ENCODE measurements at regions not wholly inside any gene's neighbourhood (a gene's known extent, or its start where the extent isn't known, plus 50 kb on each side); places are given as distances from the start of the nearest gene placed in this dataset.

DNA sequence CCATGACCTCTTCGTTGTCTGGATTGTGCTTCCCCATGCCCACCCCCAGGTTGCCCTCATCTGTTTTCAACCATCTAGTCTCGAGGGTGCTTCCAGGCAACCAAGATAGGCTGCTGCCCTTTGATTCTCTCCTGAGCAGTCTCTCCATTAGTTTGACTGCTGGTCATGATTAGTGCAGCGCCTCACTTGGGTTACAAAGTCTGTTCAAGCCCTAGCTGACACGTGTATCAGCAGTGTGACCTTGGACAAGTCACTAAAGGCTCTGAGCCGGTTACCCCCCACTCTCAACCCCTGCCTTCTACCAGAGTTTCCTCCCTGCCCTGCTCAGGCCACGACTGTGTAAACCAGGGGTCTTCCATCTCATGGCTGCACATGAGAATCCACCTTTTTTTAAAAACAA is 185.3 kb upstream of the PWP1 start:
- H2BK15ac ChIP-seq (ENCODE audit: low read depth, poor library complexity, severe bottlenecking) = no peak overlapping the region
- no peak overlapping the region for H3K23ac ChIP-seq (ENCODE audit: low read length in 2 of 2)
- no peaks in the 10 kb centered on the region for H3K4me1 ChIP-seq (ENCODE audit: control insufficient read depth, insufficient read depth, low read depth, low read length)
- H3K79me1 ChIP-seq (replicated peaks; ENCODE audit: low read length, poor library complexity, severe bottlenecking) = no peaks in the 10 kb centered on the region
- no peak overlapping the region for H4K91ac ChIP-seq (ENCODE audit: low read length)
- H3K27me3 ChIP-seq (ENCODE audit: control insufficient read depth in 1 of 2, insufficient read depth in 1 of 2, low read length in 2 of 2) = no peaks in the 10 kb centered on the region
- no peak overlapping the region for H3K9ac ChIP-seq (ENCODE audit: low read length)
- H3K9me3 ChIP-seq (ENCODE audit: control insufficient read depth, low read length) = no peaks in the 10 kb centered on the region
- H4K8ac ChIP-seq (ENCODE audit: low read length) = no peak overlapping the region
- no peak overlapping the region for H2AFZ ChIP-seq (ENCODE audit: low read depth, low read length)
- H2BK5ac ChIP-seq (ENCODE audit: low read depth, low read length, poor library complexity, severe bottlenecking) = no peak overlapping the region
- no peak overlapping the region for H3K18ac ChIP-seq (ENCODE audit: low read depth in 1 of 2, low read length in 2 of 2)
- H2BK120ac ChIP-seq (ENCODE audit: low read depth, low read length) = no peak overlapping the region
- H3K4me2 ChIP-seq (ENCODE audit: low read length, poor library complexity, severe bottlenecking) = no peak overlapping the region
- no peak overlapping the region for H2BK12ac ChIP-seq (ENCODE audit: low read length in 2 of 2)
- H3K4ac ChIP-seq (ENCODE audit: low read depth in 1 of 2, low read length in 2 of 2) = no peak overlapping the region
- DNase-seq = no peak
- no peaks in the 10 kb centered on the region for H3K36me3 ChIP-seq (ENCODE audit: control insufficient read depth in 1 of 2, insufficient read depth in 2 of 2, low read depth in 1 of 2, low read length in 2 of 2)
- no peak overlapping the region for H3K14ac ChIP-seq (ENCODE audit: low read length in 2 of 2)
- no peak overlapping the region for H3K4me3 ChIP-seq (ENCODE audit: insufficient read depth in 1 of 2, low read depth in 1 of 2, low read length in 2 of 2)
- H3K27ac ChIP-seq (ENCODE audit: low read length, poor library complexity, severe bottlenecking) = no peak overlapping the region
- 68% methylated on average over 6 of the region's 6 CpGs for WGBS
- H2AK5ac ChIP-seq (ENCODE audit: low read length, severe bottlenecking) = no peak overlapping the region

GRCh38 chr12:107501681-107502080 is 183.9 kb upstream of the PWP1 start:
- no peaks in the 10 kb centered on the region for H3K4me1 ChIP-seq (ENCODE audit: control insufficient read depth, insufficient read depth, low read depth, low read length)

DNA sequence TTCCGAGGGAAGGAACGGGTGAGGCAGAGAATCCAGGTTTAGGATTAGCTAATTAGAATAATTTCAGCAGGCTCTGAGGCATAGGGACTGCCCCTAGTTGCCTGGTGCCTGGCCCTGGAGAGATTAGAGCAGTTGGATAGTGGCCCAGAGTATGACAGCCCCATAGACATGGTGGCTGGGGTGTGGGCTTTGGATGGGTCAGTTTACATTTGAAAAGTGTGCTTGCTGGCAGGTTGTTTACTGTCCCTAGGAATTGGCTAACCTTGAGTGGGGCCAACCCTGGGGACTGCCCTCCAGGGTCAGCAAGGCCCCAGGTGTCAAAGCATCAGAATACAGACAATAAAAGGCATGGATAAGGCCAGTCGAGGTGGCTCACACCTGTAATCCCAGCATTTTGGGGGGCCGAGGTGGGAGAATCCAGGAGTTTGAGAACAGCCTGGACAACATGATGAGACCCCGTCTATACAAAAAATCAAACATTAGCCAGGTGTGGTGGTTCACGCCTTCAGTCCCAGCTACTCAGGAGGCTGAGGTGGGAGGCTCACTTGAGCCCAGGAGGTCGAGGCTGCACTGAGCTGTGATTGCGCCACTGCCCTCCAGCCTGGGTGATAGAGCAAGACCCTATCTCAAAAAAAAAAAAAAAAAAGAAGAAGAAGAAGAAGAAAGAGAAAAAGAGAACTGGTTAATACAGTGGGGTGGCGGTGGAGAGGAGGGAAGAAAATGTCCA is 182.3 kb upstream of the PWP1 start:
- no peak overlapping the region for H3K23ac ChIP-seq (ENCODE audit: low read length in 2 of 2)
- no peaks in the 10 kb centered on the region for H3K36me3 ChIP-seq (ENCODE audit: control insufficient read depth in 1 of 2, insufficient read depth in 2 of 2, low read depth in 1 of 2, low read length in 2 of 2)
- H4K91ac ChIP-seq (ENCODE audit: low read length) = no peak overlapping the region
- H3K4me3 ChIP-seq (ENCODE audit: insufficient read depth in 1 of 2, low read depth in 1 of 2, low read length in 2 of 2) = no peak overlapping the region
- no peaks in the 10 kb centered on the region for H3K9me3 ChIP-seq (ENCODE audit: control insufficient read depth, low read length)
- no peak overlapping the region for H3K4ac ChIP-seq (ENCODE audit: low read depth in 1 of 2, low read length in 2 of 2)
- no peak overlapping the region for H3K9ac ChIP-seq (ENCODE audit: low read length)
- H2AFZ ChIP-seq (ENCODE audit: low read depth, low read length) = no peak overlapping the region
- no peak overlapping the region for H3K14ac ChIP-seq (ENCODE audit: low read length in 2 of 2)
- no peaks in the 10 kb centered on the region for H3K27me3 ChIP-seq (ENCODE audit: control insufficient read depth in 1 of 2, insufficient read depth in 1 of 2, low read length in 2 of 2)
- no peak overlapping the region for H3K27ac ChIP-seq (ENCODE audit: low read length, poor library complexity, severe bottlenecking)
- H2BK5ac ChIP-seq (ENCODE audit: low read depth, low read length, poor library complexity, severe bottlenecking) = no peak overlapping the region
- H2AK5ac ChIP-seq (ENCODE audit: low read length, severe bottlenecking) = no peak overlapping the region
- no peak overlapping the region for H2BK12ac ChIP-seq (ENCODE audit: low read length in 2 of 2)
- no peak for DNase-seq
- no peak overlapping the region for H2BK120ac ChIP-seq (ENCODE audit: low read depth, low read length)
- no peak overlapping the region for H3K4me2 ChIP-seq (ENCODE audit: low read length, poor library complexity, severe bottlenecking)
- no peaks in the 10 kb centered on the region for H3K4me1 ChIP-seq (ENCODE audit: control insufficient read depth, insufficient read depth, low read depth, low read length)
- H3K79me1 ChIP-seq (replicated peaks; ENCODE audit: low read length, poor library complexity, severe bottlenecking) = no peaks in the 10 kb centered on the region
- H4K8ac ChIP-seq (ENCODE audit: low read length) = no peak overlapping the region
- WGBS = 87% methylated on average over 9 of the region's 9 CpGs
- H2BK15ac ChIP-seq (ENCODE audit: low read depth, poor library complexity, severe bottlenecking) = no peak overlapping the region
- H3K18ac ChIP-seq (ENCODE audit: low read depth in 1 of 2, low read length in 2 of 2) = no peak overlapping the region

More at GRCh38 chr12:107501681-107502080, 183.9 kb upstream of the PWP1 start:
- Histone ChIP-seq H3K23ac (ENCODE audit: low read length in 2 of 2) (no peak overlapping the region), H3K4ac (ENCODE audit: low read depth in 1 of 2, low read length in 2 of 2) (no peak overlapping the region), H3K4me2 (ENCODE audit: low read length, poor library complexity, severe bottlenecking) (no peak overlapping the region), H4K91ac (ENCODE audit: low read length) (no peak overlapping the region), H3K9ac (ENCODE audit: low read length) (no peak overlapping the region), H2BK5ac (ENCODE audit: low read depth, low read length, poor library complexity, severe bottlenecking) (no peak overlapping the region), H2BK120ac (ENCODE audit: low read depth, low read length) (no peak overlapping the region), H2AK5ac (ENCODE audit: low read length, severe bottlenecking) (no peak overlapping the region), H3K27ac (ENCODE audit: low read length, poor library complexity, severe bottlenecking) (no peak overlapping the region), H2BK12ac (ENCODE audit: low read length in 2 of 2) (no peak overlapping the region), H2AFZ (ENCODE audit: low read depth, low read length) (no peak overlapping the region), H3K36me3 (ENCODE audit: control insufficient read depth in 1 of 2, insufficient read depth in 2 of 2, low read depth in 1 of 2, low read length in 2 of 2) (no peaks in the 10 kb centered on the region), H3K79me1 (replicated peaks; ENCODE audit: low read length, poor library complexity, severe bottlenecking) (no peaks in the 10 kb centered on the region), H3K9me3 (ENCODE audit: control insufficient read depth, low read length) (no peaks in the 10 kb centered on the region), H2BK15ac (ENCODE audit: low read depth, poor library complexity, severe bottlenecking) (no peak overlapping the region), H3K18ac (ENCODE audit: low read depth in 1 of 2, low read length in 2 of 2) (no peak overlapping the region), H3K27me3 (ENCODE audit: control insufficient read depth in 1 of 2, insufficient read depth in 1 of 2, low read length in 2 of 2) (no peaks in the 10 kb centered on the region), H3K14ac (ENCODE audit: low read length in 2 of 2) (no peak overlapping the region), H4K8ac (ENCODE audit: low read length) (no peak overlapping the region), H3K4me3 (ENCODE audit: insufficient read depth in 1 of 2, low read depth in 1 of 2, low read length in 2 of 2) (no peak overlapping the region)
- WGBS = 89% methylated on average over 4 of the region's 4 CpGs
- DNase-seq = no peak

- Histone ChIP-seq H3K9ac (ENCODE audit: low read length) (no peak overlapping the region), H3K9me3 (ENCODE audit: control insufficient read depth, low read length) (no peaks in the 10 kb centered on the region), H2AFZ (ENCODE audit: low read depth, low read length) (no peak overlapping the region), H3K27ac (ENCODE audit: low read length, poor library complexity, severe bottlenecking) (no peak overlapping the region), H3K4ac (ENCODE audit: low read depth in 1 of 2, low read length in 2 of 2) (no peak overlapping the region), H3K14ac (ENCODE audit: low read length in 2 of 2) (no peak overlapping the region), H3K36me3 (ENCODE audit: control insufficient read depth in 1 of 2, insufficient read depth in 2 of 2, low read depth in 1 of 2, low read length in 2 of 2) (no peaks in the 10 kb centered on the region), H3K4me1 (ENCODE audit: control insufficient read depth, insufficient read depth, low read depth, low read length) (no peaks in the 10 kb centered on the region), H4K91ac (ENCODE audit: low read length) (no peak overlapping the region), H3K18ac (ENCODE audit: low read depth in 1 of 2, low read length in 2 of 2) (no peak overlapping the region), H2BK15ac (ENCODE audit: low read depth, poor library complexity, severe bottlenecking) (no peak overlapping the region), H2AK5ac (ENCODE audit: low read length, severe bottlenecking) (no peak overlapping the region), H3K4me2 (ENCODE audit: low read length, poor library complexity, severe bottlenecking) (no peak overlapping the region), H2BK120ac (ENCODE audit: low read depth, low read length) (no peak overlapping the region), H4K8ac (ENCODE audit: low read length) (no peak overlapping the region), H2BK12ac (ENCODE audit: low read length in 2 of 2) (no peak overlapping the region), H3K79me1 (replicated peaks; ENCODE audit: low read length, poor library complexity, severe bottlenecking) (no peaks in the 10 kb centered on the region), H3K27me3 (ENCODE audit: control insufficient read depth in 1 of 2, insufficient read depth in 1 of 2, low read length in 2 of 2) (no peaks in the 10 kb centered on the region), H3K23ac (ENCODE audit: low read length in 2 of 2) (no peak overlapping the region), H2BK5ac (ENCODE audit: low read depth, low read length, poor library complexity, severe bottlenecking) (no peak overlapping the region), H3K4me3 (ENCODE audit: insufficient read depth in 1 of 2, low read depth in 1 of 2, low read length in 2 of 2) (no peak overlapping the region)
- 74% methylated on average over 6 of the region's 7 CpGs for WGBS
- DNase-seq = no peak
Observed at GRCh38 chr12:107503887-107504885, 181.4 kb upstream of the PWP1 start.

All from mesenchymal stem cell (in vitro differentiated cells and primary cell).